HG03097 (cell line): ENCODE measurements at regions not wholly inside any gene's neighbourhood (a gene's known extent, or its start where the extent isn't known, plus 50 kb on each side); places are given as distances from the start of the nearest gene placed in this dataset.
"Not testable (repeated sequence)": the region's sequence is repeated elsewhere in the genome, so short reads cannot be mapped to it uniquely, and the experiment has no call there.

Experiments
- ATAC-seq: cut with Tn5 transposase; IDR thresholded peaks from one replicate; pipeline ENCODE4 v1.9.1; 2021; ENCODE audit not compliant: unreplicated experiment, low FRiP score

GRCh38 chr13:71304861-71305260 is 562.1 kb downstream of the DACH1 start:
- no peak for ATAC-seq

GRCh38 chr13:71303144-71303543 is 563.9 kb downstream of the DACH1 start:
- ATAC-seq = no peak

- no peak for ATAC-seq
These were observed 566.4 kb downstream of the DACH1 start for GRCh38 chr13:71300602-71301001.

GRCh38 chr13:71291842-71292146 is 575.2 kb downstream of the DACH1 start:
- no peak for ATAC-seq

- ATAC-seq = peak; percentile 95
These were observed 575.8 kb downstream of the DACH1 start for GRCh38 chr13:71290963-71291841.

GRCh38 chr13:71289980-71290379 is 577.0 kb downstream of the DACH1 start:
- not testable (repeated sequence) for ATAC-seq

GRCh38 chr13:71285700-71286099 is 581.3 kb downstream of the DACH1 start:
- ATAC-seq = no peak

- ATAC-seq = no peak
These were observed 588.5 kb downstream of the DACH1 start for GRCh38 chr13:71278512-71278911.

- peak; percentile 95 for ATAC-seq
These were observed 591.9 kb downstream of the DACH1 start for GRCh38 chr13:71274923-71275608.

- ATAC-seq = no peak
These were observed 605.7 kb downstream of the DACH1 start for GRCh38 chr13:71261256-71261655.

- no peak for ATAC-seq
These were observed 606.8 kb downstream of the DACH1 start for GRCh38 chr13:71260246-71260645.

GRCh38 chr13:71255633-71256032 is 611.4 kb downstream of the DACH1 start:
- no peak for ATAC-seq

GRCh38 chr13:71254384-71254783 is 612.6 kb downstream of the DACH1 start:
- no peak for ATAC-seq

GRCh38 chr13:71252184-71252704 is 614.8 kb downstream of the DACH1 start:
- no peak for ATAC-seq

- ATAC-seq = no peak
These were observed 615.6 kb downstream of the DACH1 start for GRCh38 chr13:71251292-71251951.

GRCh38 chr13:71249011-71249410 is 618.0 kb downstream of the DACH1 start:
- ATAC-seq = no peak

- ATAC-seq = no peak
These were observed 622.8 kb downstream of the DACH1 start for GRCh38 chr13:71244161-71244560.

GRCh38 chr13:71242201-71242600 is 624.8 kb downstream of the DACH1 start:
- no peak for ATAC-seq

GRCh38 chr13:71240911-71241310 is 626.1 kb downstream of the DACH1 start:
- ATAC-seq = no peak

GRCh38 chr13:71237332-71237731 is 629.7 kb downstream of the DACH1 start:
- ATAC-seq = no peak

- ATAC-seq = no peak
These were observed 647.1 kb downstream of the DACH1 start for GRCh38 chr13:71219698-71220415.
